ENCODE measurements at regions not wholly inside any gene's neighbourhood (a gene's known extent, or its start where the extent isn't known, plus 50 kb on each side); places are given as distances from the start of the nearest gene placed in this dataset.
A peak's percentile ranks its signal among the peaks of the same experiment; 100 is the strongest.

GRCh38 chr2:14684516-14684915 lies 52.0 kb downstream of the LRATD1 start:
- DNase-seq (ENCODE audit: low read depth in 2 of 2): no peak

- no peak for DNase-seq (ENCODE audit: low read depth in 2 of 2)
Measured at GRCh38 chr2:14690926-14691325, 58.4 kb downstream of the LRATD1 start.

- DNase-seq (ENCODE audit: low read depth in 2 of 2): no peak
Measured at GRCh38 chr2:14693874-14694273, 61.4 kb downstream of the LRATD1 start.

- peak; percentile 8 to 20 for DNase-seq (ENCODE audit: low read depth in 2 of 2)
Measured at GRCh38 chr2:14700753-14701152, 68.2 kb downstream of the LRATD1 start.

- DNase-seq (ENCODE audit: low read depth in 2 of 2): no peak
Measured at GRCh38 chr2:14702258-14702657, 69.7 kb downstream of the LRATD1 start.

GRCh38 chr2:14706201-14706600 lies 73.7 kb downstream of the LRATD1 start:
- DNase-seq (ENCODE audit: low read depth in 2 of 2): no peak

GRCh38 chr2:14712111-14712510 lies 79.6 kb downstream of the LRATD1 start:
- no peak for DNase-seq (ENCODE audit: low read depth in 2 of 2)

- no peak for DNase-seq (ENCODE audit: low read depth in 2 of 2)
Measured at GRCh38 chr2:14713248-14713647, 80.7 kb downstream of the LRATD1 start.

GRCh38 chr2:14715600-14715999 lies 83.1 kb downstream of the LRATD1 start:
- no peak for DNase-seq (ENCODE audit: low read depth in 2 of 2)

- no peak for DNase-seq (ENCODE audit: low read depth in 2 of 2)
Measured at GRCh38 chr2:14716319-14716718, 83.8 kb downstream of the LRATD1 start.

- no peak for DNase-seq (ENCODE audit: low read depth in 2 of 2)
Measured at GRCh38 chr2:14717131-14717530, 84.6 kb downstream of the LRATD1 start.

GRCh38 chr2:14720319-14720718 lies 87.8 kb downstream of the LRATD1 start:
- DNase-seq (ENCODE audit: low read depth in 2 of 2): no peak

- no peak for DNase-seq (ENCODE audit: low read depth in 2 of 2)
Measured at GRCh38 chr2:14720739-14721138, 88.2 kb downstream of the LRATD1 start.

- no peak for DNase-seq (ENCODE audit: low read depth in 2 of 2)
Measured at GRCh38 chr2:14722904-14723570, 90.5 kb downstream of the LRATD1 start.

- DNase-seq (ENCODE audit: low read depth in 2 of 2): no peak
Measured at GRCh38 chr2:14723684-14724083, 91.2 kb downstream of the LRATD1 start.

GRCh38 chr2:14735696-14736095 lies 103.2 kb downstream of the LRATD1 start:
- no peak for DNase-seq (ENCODE audit: low read depth in 2 of 2)

GRCh38 chr2:14737201-14737600 lies 104.7 kb downstream of the LRATD1 start:
- DNase-seq (ENCODE audit: low read depth in 2 of 2): no peak

- DNase-seq (ENCODE audit: low read depth in 2 of 2): no peak
Measured at GRCh38 chr2:14743861-14744260, 111.3 kb downstream of the LRATD1 start.

- DNase-seq (ENCODE audit: low read depth in 2 of 2): no peak
Measured at GRCh38 chr2:14745288-14746076, 113.0 kb downstream of the LRATD1 start.

GRCh38 chr2:14746133-14746532 lies 113.6 kb downstream of the LRATD1 start:
- DNase-seq (ENCODE audit: low read depth in 2 of 2): no peak

GRCh38 chr2:14747447-14747846 lies 114.9 kb downstream of the LRATD1 start:
- DNase-seq (ENCODE audit: low read depth in 2 of 2): no peak

GRCh38 chr2:14749884-14750283 lies 117.4 kb downstream of the LRATD1 start:
- DNase-seq (ENCODE audit: low read depth in 2 of 2): no peak

GRCh38 chr2:14750433-14750832 lies 117.9 kb downstream of the LRATD1 start:
- DNase-seq (ENCODE audit: low read depth in 2 of 2): no peak
